Mesothelial cell of epicardium (in vitro differentiated cells): ENCODE measurements at regions not wholly inside any gene's neighbourhood (a gene's known extent, or its start where the extent isn't known, plus 50 kb on each side); places are given as distances from the start of the nearest gene placed in this dataset.

ENCODE experiments used
- DNase-seq, 2 experiments: peaks; one replicate each; pipeline ENCODE4 v3.0.0; 2021; ENCODE audit warnings: low spot score in 2 of 2; ENCODE audit not compliant: unreplicated experiment in 2 of 2
- H3K27ac Mint-ChIP-seq: 2 replicates; pipeline ENCODE4 v1.8.0; 2021; ENCODE audit warnings: mixed read lengths
- H3K27me3 Mint-ChIP-seq: 2 replicates; pipeline ENCODE4 v1.8.0; 2021; ENCODE audit warnings: low read depth, mixed read lengths
- H3K36me3 Mint-ChIP-seq: 2 replicates; pipeline ENCODE4 v1.8.0; 2021; ENCODE audit warnings: mixed read lengths
- H3K4me1 Mint-ChIP-seq: 2 replicates; pipeline ENCODE4 v1.8.0; 2021; ENCODE audit warnings: mixed read lengths
- H3K4me3 Mint-ChIP-seq: 2 replicates; pipeline ENCODE4 v1.8.0; 2021; ENCODE audit warnings: mild to moderate bottlenecking, moderate library complexity, mixed read lengths
- H3K9me3 Mint-ChIP-seq: 2 replicates; pipeline ENCODE4 v1.8.0; 2021; ENCODE audit warnings: mixed read lengths
- CTCF ChIP-seq: fragments of 200-600 bp; sonication (generic); IDR thresholded peaks from one replicate; pipeline ENCODE4 v1.5.0; 2021; ENCODE audit warnings: antibody characterized with exemption; ENCODE audit not compliant: unreplicated experiment

DNA sequence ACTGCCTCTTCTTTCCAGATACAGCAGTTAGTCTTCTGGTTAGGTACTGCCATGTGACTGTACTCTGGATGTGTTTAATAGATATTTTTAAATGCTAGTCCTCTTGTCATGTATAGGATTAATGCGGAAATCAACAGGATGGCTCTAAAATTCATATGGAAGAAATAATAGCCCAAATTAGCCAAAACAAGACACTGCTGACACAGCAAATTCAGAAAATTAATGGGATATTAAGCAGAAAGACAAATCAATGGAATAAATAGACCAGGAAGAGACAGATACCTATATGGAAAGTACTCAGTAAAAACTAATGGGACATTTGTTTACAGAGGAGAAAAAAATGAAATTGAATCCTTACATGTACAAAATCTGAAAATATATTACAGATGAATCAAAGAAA, 679.3 kb upstream of the PCDH20 start:
- H3K4me1 Mint-ChIP-seq, result no peaks in the 10 kb centered on the region
- H3K4me3 Mint-ChIP-seq, result no peak overlapping the region
- TF ChIP-seq CTCF, result no peak

DNA sequence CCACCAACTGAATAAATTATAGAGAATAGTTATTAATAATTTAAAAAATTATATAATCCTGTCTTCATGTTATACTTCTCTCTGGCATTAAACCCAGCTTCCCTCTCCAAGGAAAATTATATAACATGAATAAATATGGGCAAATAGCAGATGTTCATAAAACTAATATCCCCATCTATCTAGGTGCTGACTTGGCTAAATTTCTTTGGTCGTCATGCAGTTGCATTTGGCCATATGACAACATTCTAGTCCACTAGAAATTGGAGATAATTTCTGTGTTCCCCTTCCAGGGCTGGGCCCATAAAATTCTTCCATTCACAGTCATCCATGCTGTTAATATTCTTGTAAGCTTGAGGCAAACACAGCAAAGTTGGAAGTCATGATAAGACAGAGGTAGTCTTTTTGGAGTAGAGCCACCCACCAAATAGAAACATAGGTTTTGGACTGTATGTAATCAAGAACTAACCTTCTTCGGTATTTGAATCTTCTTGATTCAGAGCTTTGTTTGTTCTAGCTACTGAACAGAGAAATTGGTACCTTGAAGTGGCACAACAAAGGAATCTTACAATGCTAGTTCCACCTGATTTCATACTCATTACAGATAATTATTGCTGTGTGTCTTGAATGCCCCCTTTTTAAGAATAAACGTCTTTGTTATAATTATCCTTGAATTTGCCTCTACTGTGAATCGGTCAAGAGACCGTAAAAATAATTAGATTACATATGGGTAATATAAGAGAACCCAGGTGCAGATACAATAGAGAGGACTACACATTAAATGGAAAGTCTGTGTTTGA, 678.5 kb upstream of the PCDH20 start:
- H3K27me3 Mint-ChIP-seq, result no peaks in the 10 kb centered on the region
- H3K4me3 Mint-ChIP-seq, result no peak overlapping the region
- no peak for DNase-seq
- H3K27ac Mint-ChIP-seq, result no peak overlapping the region
- no peak for TF ChIP-seq CTCF
- H3K36me3 Mint-ChIP-seq, result no peaks in the 10 kb centered on the region
- no peaks in the 10 kb centered on the region for H3K4me1 Mint-ChIP-seq
- peaks cover 3% of the 10 kb centered on the region for H3K9me3 Mint-ChIP-seq

More for the DNA sequence above, 679.3 kb upstream of the PCDH20 start:
- peaks cover 3% of the 10 kb centered on the region for H3K9me3 Mint-ChIP-seq
- DNase-seq, result no peak
- H3K27ac Mint-ChIP-seq, result no peak overlapping the region
- no peaks in the 10 kb centered on the region for H3K36me3 Mint-ChIP-seq
- no peaks in the 10 kb centered on the region for H3K27me3 Mint-ChIP-seq

- H3K27me3 Mint-ChIP-seq, result no peaks in the 10 kb centered on the region
- no peak for DNase-seq
- no peaks in the 10 kb centered on the region for H3K36me3 Mint-ChIP-seq
- H3K4me3 Mint-ChIP-seq, result no peak overlapping the region
- peaks cover 3% of the 10 kb centered on the region for H3K9me3 Mint-ChIP-seq
- TF ChIP-seq CTCF, result no peak
- H3K27ac Mint-ChIP-seq, result no peak overlapping the region
- H3K4me1 Mint-ChIP-seq, result peaks cover 2% of the 10 kb centered on the region
These were observed 677.3 kb upstream of the PCDH20 start for GRCh38 chr13:62092949-62093348.

DNA sequence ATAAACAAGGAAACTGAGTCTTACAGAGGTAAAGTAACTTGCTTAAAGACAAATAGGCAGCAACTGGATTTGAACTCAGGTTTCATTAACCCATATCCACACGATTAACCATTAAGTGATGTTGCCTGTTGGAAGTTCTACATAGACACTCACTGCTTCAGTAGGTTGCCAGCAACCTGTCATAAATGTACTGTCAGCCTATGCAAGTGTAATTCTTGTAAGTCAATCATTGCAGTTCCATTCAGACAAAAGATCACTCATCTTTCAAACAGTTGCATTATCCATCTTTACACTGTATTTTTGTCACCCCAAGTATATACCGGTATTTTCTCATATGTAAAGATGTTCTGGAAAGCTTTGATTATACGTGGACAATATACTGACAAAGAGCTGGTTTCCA, 676.9 kb upstream of the PCDH20 start:
- no peak overlapping the region for H3K4me3 Mint-ChIP-seq
- H3K4me1 Mint-ChIP-seq, result peaks cover 2% of the 10 kb centered on the region
- H3K27ac Mint-ChIP-seq, result no peak overlapping the region
- no peak for TF ChIP-seq CTCF
- no peaks in the 10 kb centered on the region for H3K36me3 Mint-ChIP-seq
- H3K9me3 Mint-ChIP-seq, result peaks cover 3% of the 10 kb centered on the region
- DNase-seq, result no peak
- H3K27me3 Mint-ChIP-seq, result no peaks in the 10 kb centered on the region

GRCh38 chr13:62088165-62088564, 672.5 kb upstream of the PCDH20 start:
- Mint-ChIP-seq H3K27me3 (no peaks in the 10 kb centered on the region), H3K4me1 (peaks cover 2% of the 10 kb centered on the region), H3K4me3 (no peak overlapping the region), H3K27ac (no peak overlapping the region), H3K36me3 (no peaks in the 10 kb centered on the region), H3K9me3 (no peaks in the 10 kb centered on the region)
- no peak for TF ChIP-seq CTCF
- DNase-seq, result no peak
